ENCODE measurements at regions not wholly inside any gene's neighbourhood (a gene's known extent, or its start where the extent isn't known, plus 50 kb on each side); places are given as distances from the start of the nearest gene placed in this dataset.

GRCh38 chr5:13994621-13995253 is 50.2 kb upstream of the DNAH5 start:
- Histone ChIP-seq H3K9me3 (ENCODE audit: control insufficient read depth, low read length) (peaks cover 12% of the 10 kb centered on the region), H3K27ac (ENCODE audit: low read depth, low read length) (no peak overlapping the region), H3K36me3 (ENCODE audit: control insufficient read depth, insufficient read depth, low read length) (no peaks in the 10 kb centered on the region), H3K4me3 (ENCODE audit: low read length) (no peak overlapping the region), H3K27me3 (ENCODE audit: control insufficient read depth, insufficient read depth, low read length, poor library complexity, severe bottlenecking) (no peaks in the 10 kb centered on the region), H3K4me1 (ENCODE audit: control insufficient read depth, insufficient read depth, low read length) (no peaks in the 10 kb centered on the region), H3K9ac (ENCODE audit: extremely low read depth, low read length, poor library complexity, severe bottlenecking) (no peak overlapping the region)
- Mint-ChIP-seq H3K4me1 (peaks cover 12% of the 10 kb centered on the region), H3K36me3 (ENCODE audit: low read depth) (peaks cover 3% of the 10 kb centered on the region), H3K9me3 (peaks cover 15% of the 10 kb centered on the region), H3K27ac (no peak overlapping the region), H3K4me3 (no peak overlapping the region), H3K27me3 (ENCODE audit: insufficient read depth) (no peaks in the 10 kb centered on the region)
- no peak for DNase-seq
- WGBS, 2 experiments (ENCODE audit: insufficient coverage in 1 of 2, insufficient read length in 1 of 2) = 86 to 87% methylated on average over 6 to 9 of the region's 9 CpGs
- TF ChIP-seq, protein P1, sequence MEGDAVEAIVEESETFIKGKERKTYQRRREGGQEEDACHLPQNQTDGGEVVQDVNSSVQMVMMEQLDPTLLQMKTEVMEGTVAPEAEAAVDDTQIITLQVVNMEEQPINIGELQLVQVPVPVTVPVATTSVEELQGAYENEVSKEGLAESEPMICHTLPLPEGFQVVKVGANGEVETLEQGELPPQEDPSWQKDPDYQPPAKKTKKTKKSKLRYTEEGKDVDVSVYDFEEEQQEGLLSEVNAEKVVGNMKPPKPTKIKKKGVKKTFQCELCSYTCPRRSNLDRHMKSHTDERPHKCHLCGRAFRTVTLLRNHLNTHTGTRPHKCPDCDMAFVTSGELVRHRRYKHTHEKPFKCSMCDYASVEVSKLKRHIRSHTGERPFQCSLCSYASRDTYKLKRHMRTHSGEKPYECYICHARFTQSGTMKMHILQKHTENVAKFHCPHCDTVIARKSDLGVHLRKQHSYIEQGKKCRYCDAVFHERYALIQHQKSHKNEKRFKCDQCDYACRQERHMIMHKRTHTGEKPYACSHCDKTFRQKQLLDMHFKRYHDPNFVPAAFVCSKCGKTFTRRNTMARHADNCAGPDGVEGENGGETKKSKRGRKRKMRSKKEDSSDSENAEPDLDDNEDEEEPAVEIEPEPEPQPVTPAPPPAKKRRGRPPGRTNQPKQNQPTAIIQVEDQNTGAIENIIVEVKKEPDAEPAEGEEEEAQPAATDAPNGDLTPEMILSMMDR (conservative IDR thresholded peaks at IDR 0.05) = no peak

All from endodermal cell (in vitro differentiated cells).